GM19238 (cell line): ENCODE measurements at regions not wholly inside any gene's neighbourhood (a gene's known extent, or its start where the extent isn't known, plus 50 kb on each side); places are given as distances from the start of the nearest gene placed in this dataset.
"Not testable (repeated sequence)": the region's sequence is repeated elsewhere in the genome, so short reads cannot be mapped to it uniquely, and the experiment has no call there.

ENCODE experiments used
- DNase-seq: peaks from one replicate; pipeline ENCODE4 v3.0.0; 2011; ENCODE audit warnings: low spot score; ENCODE audit not compliant: insufficient read length

- no peak for DNase-seq
These were observed 334.7 kb upstream of the ZNF608 start for GRCh38 chr5:125081101-125081500.

GRCh38 chr5:125083981-125084380 is 337.5 kb upstream of the ZNF608 start:
- DNase-seq, result no peak

GRCh38 chr5:125085797-125086505 is 339.5 kb upstream of the ZNF608 start:
- DNase-seq, result no peak

GRCh38 chr5:125088522-125089105 is 342.2 kb upstream of the ZNF608 start:
- DNase-seq, result no peak

- not testable (repeated sequence) for DNase-seq
These were observed 345.7 kb upstream of the ZNF608 start for GRCh38 chr5:125092138-125092537.

GRCh38 chr5:125093776-125094175 is 347.3 kb upstream of the ZNF608 start:
- no peak for DNase-seq

- DNase-seq, result no peak
These were observed 353.9 kb upstream of the ZNF608 start for GRCh38 chr5:125100342-125100741.

- DNase-seq, result no peak
These were observed 354.5 kb upstream of the ZNF608 start for GRCh38 chr5:125100951-125101350.

GRCh38 chr5:125103459-125103858 is 357.0 kb upstream of the ZNF608 start:
- no peak for DNase-seq

GRCh38 chr5:125106271-125106670 is 359.8 kb upstream of the ZNF608 start:
- no peak for DNase-seq

- DNase-seq, result no peak
These were observed 360.4 kb upstream of the ZNF608 start for GRCh38 chr5:125106881-125107280.

- no peak for DNase-seq
These were observed 362.9 kb upstream of the ZNF608 start for GRCh38 chr5:125109293-125109692.

- no peak for DNase-seq
These were observed 363.4 kb upstream of the ZNF608 start for GRCh38 chr5:125109816-125110215.

- DNase-seq, result no peak
These were observed 365.8 kb upstream of the ZNF608 start for GRCh38 chr5:125112196-125112595.

GRCh38 chr5:125113328-125113727 is 366.9 kb upstream of the ZNF608 start:
- DNase-seq, result no peak

GRCh38 chr5:125115195-125115525 is 368.7 kb upstream of the ZNF608 start:
- DNase-seq, result no peak

GRCh38 chr5:125117566-125117965 is 371.1 kb upstream of the ZNF608 start:
- DNase-seq, result no peak

GRCh38 chr5:125120012-125120411 is 373.6 kb upstream of the ZNF608 start:
- no peak for DNase-seq

- no peak for DNase-seq
These were observed 378.8 kb upstream of the ZNF608 start for GRCh38 chr5:125125031-125125823.

GRCh38 chr5:125126050-125126449 is 379.6 kb upstream of the ZNF608 start:
- DNase-seq, result no peak

GRCh38 chr5:125129151-125129806 is 382.8 kb upstream of the ZNF608 start:
- no peak for DNase-seq

GRCh38 chr5:125130591-125130990 is 384.2 kb upstream of the ZNF608 start:
- no peak for DNase-seq
